GM21737 (cell line): ENCODE measurements at regions not wholly inside any gene's neighbourhood (a gene's known extent, or its start where the extent isn't known, plus 50 kb on each side); places are given as distances from the start of the nearest gene placed in this dataset.
"Not testable (repeated sequence)": the region's sequence is repeated elsewhere in the genome, so short reads cannot be mapped to it uniquely, and the experiment has no call there.

Experiments
- ATAC-seq: cut with Tn5 transposase; IDR thresholded peaks from one replicate; pipeline ENCODE4 v1.9.1; 2021; ENCODE audit warnings: mild to moderate bottlenecking, moderate library complexity; ENCODE audit not compliant: unreplicated experiment

DNA sequence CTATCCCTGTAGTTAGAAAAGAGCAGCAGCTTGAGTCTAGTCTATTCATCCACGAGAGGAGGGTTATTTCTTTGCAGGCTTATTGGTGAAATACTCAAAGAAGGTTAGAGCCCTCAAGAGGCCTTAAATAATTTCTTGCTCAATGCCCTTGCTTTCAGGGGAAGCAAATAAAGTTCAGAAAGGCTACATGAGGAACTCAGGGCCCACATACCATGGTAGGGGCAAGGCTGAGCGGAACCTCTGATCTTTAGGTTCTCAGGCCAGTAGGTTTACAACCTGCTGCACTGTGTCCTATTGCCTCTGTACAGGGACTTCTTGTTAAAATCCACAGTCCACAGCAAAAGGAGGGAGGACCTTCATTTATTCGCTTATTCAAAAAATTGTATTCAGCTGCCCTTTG is 101.7 kb downstream of the ADAMTS15 start:
- ATAC-seq = no peak

DNA sequence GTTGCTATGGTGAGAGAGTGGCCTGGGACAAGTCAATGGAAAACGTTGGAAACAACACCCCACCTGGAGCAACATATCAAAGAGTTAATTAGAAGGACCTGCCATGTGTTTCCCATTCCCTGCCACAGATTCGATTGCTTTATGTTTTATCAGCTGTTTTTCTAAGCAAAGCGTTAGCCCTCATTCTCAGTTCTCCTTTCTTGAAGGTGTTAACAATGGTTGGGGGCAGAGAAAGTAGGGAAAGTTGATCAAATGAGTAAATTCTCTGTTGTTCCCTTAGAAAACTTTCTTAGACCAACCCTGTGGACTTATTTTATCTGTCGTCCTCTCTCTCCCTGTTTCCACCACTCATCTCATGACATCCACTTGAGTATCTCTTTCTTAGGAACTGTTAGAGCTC is 102.5 kb downstream of the ADAMTS15 start:
- no peak for ATAC-seq

DNA sequence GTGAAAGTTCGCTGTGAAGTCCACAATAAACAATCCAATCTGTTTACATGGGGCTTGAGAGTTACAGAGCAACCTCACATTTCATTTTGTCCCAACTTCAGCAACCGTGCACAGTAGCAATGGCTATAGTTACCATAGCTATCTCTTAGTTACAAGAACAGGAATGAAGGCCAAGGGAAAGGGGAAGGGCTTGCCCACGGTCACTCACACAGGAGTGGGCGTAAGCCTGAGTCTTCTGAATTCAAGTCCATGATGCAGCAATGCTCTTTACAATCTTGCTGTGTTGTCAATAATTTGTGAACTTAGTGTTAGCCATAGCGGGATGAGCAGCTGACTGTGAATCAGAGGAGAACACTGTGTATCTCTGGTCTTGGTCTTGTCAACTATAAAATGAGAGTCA is 102.9 kb downstream of the ADAMTS15 start:
- no peak for ATAC-seq

DNA sequence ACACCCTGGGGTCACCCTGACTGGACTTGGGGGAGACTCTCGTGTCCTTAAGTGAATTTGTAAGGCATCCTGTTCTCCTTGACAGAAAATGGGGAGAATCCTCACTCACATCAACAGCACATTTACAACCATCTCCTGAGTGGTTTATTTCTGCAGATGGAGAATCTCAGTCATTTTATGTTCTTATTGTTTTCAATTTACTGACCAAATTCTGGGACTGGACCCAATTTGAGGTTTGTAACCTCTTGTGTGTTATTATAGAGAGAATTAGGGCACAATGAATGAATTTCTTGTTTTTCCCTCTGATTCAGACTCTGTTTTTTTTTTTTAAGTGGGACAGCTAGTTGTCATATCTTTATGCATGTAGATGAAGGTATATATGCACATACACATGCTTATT is 104.9 kb downstream of the ADAMTS15 start:
- no peak for ATAC-seq

DNA sequence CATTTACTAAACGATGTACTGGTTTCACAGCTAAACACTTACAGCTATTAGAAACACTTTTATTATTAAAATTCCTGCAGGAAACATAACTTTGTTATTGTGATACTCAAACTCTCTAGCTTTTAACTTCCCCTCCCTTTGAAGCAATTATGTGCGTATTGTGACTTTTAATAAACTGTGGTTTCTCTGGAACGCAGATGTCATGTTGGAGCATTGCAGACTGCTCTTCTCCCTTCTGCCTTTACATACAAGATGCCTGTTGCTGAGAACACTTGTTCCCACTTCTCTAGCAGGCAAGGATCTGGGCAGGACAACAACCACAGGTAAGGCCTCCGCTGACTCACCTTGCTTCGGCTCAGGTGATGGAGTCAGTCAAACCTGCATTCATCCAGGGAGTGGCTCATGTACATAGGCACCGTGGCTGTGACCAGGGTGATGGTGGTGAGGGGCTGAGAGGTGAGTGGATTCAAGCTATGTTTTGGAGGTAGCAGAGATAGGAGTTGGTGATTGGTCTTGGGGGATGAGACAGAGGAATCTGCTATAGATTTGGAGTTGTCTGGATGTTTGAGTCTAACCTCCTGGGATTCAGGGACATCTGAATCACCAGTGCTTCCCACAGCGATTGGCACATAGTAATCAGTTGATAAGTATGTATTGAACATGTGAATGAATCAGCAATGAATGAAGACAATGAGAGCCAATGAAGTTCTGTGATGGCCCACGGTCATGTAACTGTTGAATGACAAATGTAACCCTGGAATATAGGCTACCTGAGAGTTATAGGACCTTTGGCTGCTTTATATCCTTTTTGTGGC is 106.0 kb downstream of the ADAMTS15 start:
- ATAC-seq = no peak

DNA sequence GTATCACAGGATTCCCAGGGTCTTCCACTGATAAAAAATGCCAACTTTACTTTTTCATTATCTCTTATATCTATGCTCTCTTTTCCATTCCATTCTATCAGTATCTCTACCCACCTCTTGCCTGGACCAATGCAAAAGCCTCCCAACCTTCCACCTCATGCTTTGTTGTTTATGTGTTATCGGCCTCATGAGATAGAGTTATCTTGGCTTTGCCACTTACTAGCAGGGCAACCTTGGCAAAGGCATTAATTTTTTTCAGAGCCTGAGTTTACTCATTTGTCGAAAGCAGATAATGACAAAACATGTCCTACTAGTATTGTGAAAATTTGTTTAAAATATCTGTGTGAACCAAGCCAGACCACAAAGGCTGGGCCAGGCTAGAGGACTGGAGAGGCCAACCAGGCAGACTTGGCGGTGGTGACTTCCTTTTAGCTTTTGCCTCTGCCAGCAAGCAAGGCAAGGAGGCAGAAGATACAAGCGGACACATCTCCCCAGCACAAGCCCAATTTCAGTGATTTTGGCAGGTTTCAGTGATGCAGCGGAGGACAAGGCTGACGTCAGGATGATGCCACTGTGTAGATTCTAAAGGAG is 106.9 kb downstream of the ADAMTS15 start:
- no peak for ATAC-seq

DNA sequence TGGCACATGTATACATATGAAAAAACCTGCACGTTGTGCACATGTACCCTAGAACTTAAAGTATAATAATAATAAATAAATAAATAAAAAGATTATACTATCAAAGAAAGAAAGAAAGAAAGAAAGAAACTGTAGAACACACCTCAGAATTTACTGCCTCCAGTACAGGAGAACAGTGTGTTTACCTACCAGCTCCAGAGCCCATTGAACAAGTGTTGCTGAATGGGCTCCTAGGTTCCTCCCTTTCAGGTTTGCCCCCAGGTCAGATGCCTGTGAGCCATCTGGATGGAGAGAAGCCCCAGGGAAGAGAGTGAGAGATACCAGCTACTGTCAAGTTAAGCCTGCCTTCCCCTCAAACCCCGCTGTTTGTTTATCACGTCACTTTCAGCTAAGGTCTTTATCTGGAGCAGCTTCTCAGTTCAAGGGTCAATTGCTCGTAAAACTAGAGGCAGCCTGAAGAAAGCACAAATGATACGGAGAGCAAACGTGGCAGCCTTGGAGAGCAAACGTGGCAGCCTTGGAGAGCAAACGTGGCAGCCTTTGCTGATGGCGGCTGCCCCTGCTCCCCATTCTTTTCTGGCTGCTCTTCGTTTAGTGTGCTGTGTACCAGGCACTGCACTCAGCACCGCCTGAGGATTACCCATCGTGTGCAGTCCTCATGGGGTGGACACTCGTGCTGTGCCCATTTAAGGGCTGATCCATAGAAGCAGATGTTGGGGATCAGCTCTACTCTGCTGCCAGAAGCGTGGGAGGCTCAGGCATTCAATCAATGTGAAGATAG is 111.7 kb downstream of the ADAMTS15 start:
- ATAC-seq = no peak

DNA sequence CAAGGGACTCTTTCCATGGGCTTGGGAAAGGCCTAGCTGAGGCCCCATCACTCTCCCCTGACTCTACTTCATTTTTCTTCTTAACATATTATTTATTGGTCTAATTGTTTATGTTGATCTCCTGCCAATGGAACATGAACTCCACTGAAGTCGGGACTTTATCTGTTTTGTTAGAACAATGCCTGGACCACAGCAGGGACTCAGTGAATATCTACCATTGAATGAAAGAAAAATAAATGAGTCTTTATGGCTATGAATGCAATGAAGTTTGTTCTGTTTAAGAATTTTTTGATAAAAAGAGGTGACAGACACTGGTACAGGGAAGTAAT is 112.3 kb downstream of the ADAMTS15 start:
- ATAC-seq = no peak

DNA sequence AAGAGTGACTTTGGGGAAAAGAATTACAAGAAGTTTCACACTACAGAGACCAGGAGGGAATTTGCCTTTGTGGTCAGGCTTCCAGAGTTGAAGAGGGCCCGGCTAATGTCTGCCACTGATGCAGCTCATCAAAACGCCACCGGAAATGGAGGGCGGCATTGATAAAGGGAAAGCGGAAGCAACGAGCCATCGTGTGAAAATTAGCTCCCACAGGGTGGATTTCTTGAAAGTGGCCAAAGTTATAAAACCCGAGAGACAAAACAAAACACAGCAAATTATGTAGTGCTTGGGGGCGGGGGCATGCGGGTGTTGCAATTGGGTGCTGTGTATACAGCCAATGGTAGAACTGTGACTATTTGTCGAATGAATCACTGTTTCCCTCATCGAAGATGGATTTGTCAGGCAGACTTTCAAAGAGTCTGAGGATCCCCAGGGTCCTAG is 113.0 kb downstream of the ADAMTS15 start:
- ATAC-seq = no peak

DNA sequence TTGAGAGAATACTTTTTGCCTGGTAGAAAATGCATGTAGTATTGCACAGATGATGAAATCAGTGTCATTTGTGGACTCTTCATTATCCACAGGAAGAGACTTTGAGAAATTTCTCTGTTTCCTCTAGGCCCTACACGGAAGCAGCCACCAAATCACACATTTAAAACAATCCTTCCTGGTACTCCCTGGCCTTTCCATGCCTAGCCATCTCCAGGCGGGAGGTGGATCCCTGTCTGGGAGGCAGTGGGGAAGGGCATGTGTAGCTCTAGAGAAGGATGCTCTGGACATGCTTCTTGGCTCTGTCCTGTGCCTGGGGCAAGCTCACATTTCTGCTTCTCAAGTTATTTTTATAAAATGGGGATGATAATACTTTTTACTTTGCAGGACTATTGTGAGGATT is 114.1 kb downstream of the ADAMTS15 start:
- ATAC-seq = no peak

DNA sequence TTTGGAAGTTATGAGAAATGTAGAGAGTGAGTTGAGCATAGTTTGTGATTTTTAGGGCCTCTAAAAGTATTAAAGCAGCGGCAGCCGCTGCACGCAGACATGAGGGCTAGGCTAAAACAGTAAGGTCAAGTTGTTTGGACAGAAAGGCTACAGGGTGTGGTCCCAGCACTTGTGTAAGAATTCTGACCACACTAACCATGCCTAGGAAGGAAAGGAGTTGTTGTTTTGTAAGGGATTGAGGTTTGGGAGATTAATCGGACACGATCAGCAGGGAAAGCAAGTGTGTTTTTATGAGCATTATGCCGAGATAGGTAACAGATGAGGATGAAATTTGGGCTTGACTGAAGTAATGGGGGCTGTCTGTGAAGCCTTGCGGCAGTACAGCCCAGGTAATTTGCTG is 117.9 kb downstream of the ADAMTS15 start:
- ATAC-seq = not testable (repeated sequence)

DNA sequence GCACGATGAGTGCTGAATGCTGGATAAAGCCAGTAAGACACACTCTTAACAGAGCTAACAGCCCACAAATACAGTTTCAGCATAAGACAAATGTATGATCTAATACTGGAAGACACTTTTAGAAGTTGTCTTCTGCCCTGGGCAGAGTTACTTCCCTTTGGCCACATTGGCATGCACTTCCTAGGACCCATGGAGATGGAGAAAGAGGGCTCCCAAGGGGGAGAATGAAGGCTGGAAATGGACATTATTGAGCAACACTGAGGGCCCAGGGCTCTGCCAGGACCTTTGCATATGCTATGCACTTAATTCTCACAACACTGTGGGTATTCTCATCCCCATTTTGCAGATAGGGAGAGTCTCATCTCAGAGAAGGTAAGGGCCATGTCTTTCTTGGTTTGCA is 123.1 kb downstream of the ADAMTS15 start:
- no peak for ATAC-seq

DNA sequence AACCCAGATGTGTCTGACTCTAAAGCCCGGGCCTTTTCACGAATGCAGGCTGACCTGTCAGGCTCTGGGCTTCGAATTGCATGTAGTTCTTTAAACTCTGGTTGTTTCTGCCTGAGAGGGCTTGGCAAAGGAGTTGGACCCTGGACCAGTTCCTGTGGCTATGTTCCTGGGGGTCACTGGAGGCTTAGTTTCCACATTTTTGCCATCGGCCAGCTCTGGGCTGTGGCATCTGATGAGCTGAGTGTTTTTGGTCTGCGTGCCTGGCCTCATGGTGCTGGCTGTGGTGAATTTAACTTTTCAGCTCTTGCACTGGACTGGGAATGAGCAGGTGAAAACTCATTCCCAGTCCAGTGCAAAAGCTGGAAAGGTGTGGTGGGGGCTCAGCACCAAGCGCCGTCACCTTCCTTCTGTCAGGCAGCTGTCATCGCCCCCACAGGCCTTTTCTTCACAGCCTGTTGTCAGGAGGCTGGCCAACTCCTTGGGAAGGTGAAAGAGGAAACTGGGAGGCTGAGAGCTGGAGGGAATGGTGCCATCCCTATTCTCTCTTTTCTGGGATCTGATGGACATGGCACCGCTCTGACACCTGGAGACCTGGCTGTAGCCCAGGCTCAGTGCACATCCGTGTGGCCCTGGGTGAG is 123.6 kb downstream of the ADAMTS15 start:
- ATAC-seq = no peak

DNA sequence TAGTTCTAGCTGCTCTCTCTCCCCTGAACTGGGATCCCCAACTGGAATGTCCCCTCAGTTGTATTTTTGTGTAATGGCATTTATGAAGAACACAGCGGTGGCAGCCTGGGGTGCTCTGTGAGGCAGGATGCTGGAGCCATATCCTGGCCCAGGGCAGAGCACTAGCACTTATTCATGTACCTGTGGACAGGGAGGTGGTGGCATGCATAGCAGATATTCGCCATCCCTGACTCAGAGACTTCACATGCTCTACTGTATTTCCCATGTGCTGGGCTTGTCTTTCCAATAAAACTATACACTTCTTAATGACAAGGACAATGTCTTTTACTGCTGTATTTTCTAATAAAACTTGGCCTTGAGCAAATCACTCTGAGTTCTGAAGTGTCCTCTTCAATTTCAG is 125.3 kb downstream of the ADAMTS15 start:
- no peak for ATAC-seq

DNA sequence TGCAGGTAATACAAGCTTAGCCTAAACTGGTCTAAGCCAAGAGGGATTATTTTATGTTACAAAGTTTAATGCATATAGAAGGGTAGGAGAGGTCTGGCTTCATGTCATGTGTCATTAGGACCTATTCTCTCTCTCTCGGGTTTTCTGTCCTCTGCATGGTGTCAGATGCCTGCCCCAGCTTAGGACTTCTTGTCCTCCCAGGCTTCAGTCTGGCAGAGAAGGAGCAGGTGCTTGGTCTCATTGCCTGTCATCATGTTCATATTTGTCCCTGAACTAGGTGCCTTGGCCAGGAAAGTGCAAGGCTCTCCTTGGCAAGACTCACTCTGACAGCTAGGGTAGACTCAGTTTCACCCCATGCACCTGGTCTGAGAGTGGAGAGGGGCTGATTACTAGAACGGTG is 126.3 kb downstream of the ADAMTS15 start:
- ATAC-seq = no peak

DNA sequence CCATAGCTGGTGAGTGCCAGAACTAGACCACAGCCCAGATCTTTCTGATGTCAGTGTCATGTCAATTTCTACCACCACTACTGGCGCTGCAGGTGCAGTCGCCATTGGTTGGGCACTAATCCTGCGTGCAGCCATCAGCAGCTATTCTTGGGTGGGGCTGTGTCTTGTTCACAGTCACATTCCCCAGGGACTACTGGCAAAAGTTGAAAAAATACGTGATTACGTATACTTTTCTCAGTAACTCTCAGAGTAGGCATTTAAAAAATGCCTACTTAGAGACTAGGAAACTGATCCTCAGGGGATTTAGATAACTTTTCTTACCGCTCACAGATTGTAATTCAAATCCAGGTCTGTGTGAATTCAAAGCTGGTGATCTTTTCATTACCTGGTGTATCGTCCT is 127.7 kb downstream of the ADAMTS15 start:
- no peak for ATAC-seq

DNA sequence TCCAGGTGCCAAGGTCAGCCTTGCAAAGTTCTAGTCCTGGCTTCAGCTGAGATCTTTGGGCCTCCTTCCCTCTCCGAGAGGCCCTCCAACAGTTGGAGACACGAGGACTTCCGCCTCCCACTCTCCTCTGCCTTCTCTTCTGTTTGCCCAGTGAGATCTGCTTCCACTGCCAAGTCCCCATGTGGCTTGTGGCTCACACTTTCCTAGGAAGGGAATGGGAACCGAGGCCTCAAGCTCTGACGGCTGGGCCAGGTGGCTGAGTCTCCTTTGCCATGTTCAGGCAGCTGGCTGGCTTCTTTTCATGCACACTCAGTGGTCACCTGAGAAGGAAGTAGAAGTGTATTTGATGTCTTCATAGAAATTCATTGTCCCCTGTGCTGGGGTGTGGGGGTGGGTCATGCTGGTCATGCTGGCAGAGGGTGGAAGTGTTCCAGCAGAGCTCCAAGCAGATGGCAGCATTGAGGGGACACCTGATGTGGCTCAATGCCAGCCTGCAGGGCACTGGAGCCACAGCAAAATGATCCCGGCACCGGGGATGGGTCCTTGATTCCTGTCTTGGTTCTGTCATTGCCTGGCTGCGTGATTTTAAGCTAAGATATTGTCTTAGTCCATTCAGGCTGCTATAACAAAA is 130.4 kb downstream of the ADAMTS15 start:
- ATAC-seq = no peak

DNA sequence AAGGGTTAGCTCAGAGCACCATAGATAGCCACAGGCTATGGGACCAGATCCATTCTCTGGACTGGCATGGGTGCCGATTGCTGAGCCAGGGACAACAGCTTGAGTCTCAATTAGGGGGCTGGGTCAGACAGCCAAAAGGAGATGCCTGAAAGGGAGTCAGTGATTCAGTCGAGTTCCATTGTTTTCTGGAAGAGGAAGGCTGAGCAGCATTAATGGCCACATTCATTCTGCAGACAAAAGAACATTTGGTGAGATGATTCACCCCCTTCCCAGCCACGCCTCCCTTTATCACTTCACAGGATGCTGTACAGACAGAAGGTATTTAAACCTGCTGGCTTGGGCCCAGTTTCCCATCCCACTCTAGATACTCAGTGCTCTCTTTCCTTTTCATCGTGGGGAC is 131.9 kb downstream of the ADAMTS15 start:
- ATAC-seq = no peak

DNA sequence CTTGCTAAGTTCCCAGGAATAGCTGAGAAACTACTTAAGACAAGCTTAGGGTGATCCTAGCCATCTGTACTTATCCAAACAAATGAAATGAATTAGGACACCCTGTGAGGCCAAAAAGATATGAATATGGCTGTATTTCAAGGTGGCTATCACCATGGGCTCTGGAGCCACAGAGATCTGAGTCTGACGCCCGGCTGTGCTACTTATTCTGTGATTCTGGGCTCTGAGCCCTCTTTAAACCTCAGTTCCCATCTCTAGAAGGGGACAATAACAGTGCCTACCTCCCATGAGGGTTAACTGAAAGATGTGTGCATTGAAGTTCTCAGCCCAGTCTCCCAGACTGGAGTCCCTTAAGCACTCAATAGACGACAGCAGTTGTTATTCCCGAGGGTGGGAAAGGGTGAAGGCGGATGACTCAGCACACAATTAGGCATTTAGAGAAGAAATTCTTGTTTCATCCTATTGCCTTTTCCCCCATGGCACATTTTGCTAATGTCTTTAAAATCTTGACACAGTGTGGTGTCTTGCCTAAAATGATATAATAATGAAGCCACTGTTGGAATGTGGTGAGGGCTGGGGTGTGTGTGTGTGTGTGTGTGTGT is 132.5 kb downstream of the ADAMTS15 start:
- no peak for ATAC-seq

DNA sequence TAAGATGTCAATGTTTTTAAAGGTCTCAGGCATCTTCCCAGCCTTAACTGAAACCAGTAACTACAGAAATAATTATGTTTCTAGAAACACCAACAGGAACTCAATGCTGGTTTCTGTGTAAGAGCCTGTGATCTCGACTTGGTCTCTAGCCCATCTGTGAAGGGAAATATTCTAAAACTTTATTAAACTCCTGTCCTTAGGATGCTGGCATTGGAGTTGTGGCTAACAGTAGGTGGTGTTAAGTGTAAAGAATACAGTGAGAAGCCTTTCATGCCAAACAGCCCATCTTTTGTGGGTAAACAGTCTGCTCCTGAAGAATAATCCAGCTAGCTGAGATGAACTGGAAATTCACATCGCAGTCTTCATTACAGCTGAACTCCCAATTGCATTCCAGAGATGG is 133.2 kb downstream of the ADAMTS15 start:
- no peak for ATAC-seq

DNA sequence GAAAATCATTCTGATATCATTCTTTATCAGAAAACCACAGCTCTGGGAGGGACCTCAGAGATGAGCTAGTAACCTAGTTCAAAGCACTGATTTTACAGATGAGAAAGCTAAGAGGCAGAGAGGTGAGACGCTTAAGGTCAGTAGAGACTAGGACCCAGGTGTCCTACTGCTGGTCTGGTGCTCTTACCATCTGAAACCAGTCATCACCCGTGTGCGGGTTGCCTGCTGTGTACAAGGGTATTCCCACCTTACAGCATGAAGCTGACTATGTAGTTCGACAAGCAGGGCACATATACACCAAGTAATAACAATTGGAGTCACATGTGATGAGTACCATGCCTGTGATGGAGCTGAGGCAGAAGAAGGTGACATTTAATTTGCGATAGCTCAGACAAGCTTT is 133.7 kb downstream of the ADAMTS15 start:
- no peak for ATAC-seq
